GM12864 (cell line): ENCODE measurements at regions not wholly inside any gene's neighbourhood (a gene's known extent, or its start where the extent isn't known, plus 50 kb on each side); places are given as distances from the start of the nearest gene placed in this dataset.

Experiments
- DNase-seq: peaks from one replicate; pipeline ENCODE4 v3.0.0-alpha.2; 2011; ENCODE audit warnings: low read depth
- H3K4me3 ChIP-seq: 2 replicates; pipeline ENCODE4 v1.5.1; 2011; ENCODE audit warnings: mild to moderate bottlenecking, low read depth, low read length, control low read depth
- TF ChIP-seq, protein P1 (sequence below): IDR thresholded peaks from 2 replicates; pipeline ENCODE4 v1.5.1; 2011; ENCODE audit warnings: low read depth, mild to moderate bottlenecking, moderate library complexity, low read length, control low read depth, inconsistent platforms; ENCODE audit errors: missing control alignments

DNA sequence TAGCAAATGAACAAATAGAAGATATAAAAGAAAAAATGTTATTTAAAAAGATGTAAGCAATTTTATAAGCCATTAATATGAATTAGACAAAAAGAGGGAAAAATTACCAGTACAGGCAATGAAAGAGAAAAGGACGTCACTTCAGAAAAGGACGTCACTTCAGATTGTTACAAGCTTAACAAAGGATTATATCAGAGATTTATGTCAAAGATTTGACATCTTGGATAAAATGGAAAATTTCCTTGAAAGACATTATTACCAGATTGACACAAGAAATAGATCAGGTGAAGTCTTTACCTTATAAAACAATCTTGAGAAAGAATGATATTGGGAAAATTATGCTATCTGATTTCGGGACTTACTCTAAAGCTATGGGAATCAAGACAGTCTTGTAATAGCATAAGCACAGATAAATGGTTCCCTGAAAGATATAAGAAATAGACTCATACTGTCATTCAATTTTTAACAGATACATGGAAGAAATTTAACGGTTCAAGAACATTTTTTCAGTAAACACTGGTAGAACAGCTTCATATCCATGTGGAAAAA is 625.4 kb upstream of the EDIL3 start:
- no peak for DNase-seq
- TF ChIP-seq, protein P1, sequence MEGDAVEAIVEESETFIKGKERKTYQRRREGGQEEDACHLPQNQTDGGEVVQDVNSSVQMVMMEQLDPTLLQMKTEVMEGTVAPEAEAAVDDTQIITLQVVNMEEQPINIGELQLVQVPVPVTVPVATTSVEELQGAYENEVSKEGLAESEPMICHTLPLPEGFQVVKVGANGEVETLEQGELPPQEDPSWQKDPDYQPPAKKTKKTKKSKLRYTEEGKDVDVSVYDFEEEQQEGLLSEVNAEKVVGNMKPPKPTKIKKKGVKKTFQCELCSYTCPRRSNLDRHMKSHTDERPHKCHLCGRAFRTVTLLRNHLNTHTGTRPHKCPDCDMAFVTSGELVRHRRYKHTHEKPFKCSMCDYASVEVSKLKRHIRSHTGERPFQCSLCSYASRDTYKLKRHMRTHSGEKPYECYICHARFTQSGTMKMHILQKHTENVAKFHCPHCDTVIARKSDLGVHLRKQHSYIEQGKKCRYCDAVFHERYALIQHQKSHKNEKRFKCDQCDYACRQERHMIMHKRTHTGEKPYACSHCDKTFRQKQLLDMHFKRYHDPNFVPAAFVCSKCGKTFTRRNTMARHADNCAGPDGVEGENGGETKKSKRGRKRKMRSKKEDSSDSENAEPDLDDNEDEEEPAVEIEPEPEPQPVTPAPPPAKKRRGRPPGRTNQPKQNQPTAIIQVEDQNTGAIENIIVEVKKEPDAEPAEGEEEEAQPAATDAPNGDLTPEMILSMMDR: no peak
- no peak overlapping the region for H3K4me3 ChIP-seq

DNA sequence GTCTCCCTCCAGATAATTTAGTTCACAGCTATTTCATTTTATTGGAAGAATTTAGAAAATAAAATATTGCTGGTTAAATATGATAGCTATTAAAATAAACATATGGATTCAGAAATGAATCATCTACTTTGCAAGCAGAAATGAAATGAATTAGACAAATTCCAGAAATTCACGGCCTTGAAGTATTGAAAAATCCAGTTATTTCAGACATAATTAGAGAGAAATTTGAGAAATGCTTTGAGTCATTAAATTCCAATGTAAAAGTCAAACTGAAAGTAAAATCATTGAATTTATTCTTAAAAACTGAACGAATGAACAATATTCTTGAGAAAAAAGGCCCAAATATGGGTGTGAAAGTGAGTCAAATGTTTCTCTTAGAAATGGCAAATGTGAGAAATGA is 632.6 kb upstream of the EDIL3 start:
- H3K4me3 ChIP-seq: no peak overlapping the region
- TF ChIP-seq, protein P1: no peak

DNA sequence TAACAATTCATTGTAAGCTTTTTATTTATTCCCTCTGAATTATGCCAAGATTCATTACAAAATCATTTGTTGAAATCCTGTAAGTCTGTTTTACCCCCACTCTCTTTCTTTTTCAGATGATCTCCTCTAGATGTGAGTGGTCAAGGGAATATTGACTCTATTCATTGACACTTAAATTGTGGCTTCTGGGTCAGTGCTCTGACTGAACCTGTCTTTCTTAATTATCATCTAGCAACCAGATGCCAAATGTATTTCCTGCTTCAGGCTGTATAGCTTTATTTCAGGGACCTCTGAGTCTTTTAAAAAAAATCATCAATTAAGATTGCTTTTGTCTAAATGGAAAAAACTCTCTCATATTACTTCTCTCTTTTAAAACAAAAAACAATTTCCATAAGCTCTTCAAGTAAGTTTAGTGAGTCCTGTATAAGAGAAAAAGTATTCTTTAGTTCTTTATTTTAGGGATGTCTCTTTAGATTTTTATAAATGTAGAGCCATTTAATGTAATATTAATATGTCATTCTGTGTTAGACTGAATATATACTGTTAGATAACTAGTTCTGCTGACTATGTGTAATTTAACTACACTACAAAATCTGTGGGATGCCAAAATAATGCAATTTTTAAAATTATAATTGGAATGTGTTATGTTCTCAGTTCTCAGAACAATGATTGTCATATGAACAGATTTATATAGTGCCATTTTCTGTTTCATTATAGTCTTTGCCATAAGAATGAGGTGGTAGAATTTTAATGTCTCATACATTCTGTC is 645.8 kb upstream of the EDIL3 start:
- TF ChIP-seq, protein P1: no peak
- no peak for DNase-seq
- H3K4me3 ChIP-seq: no peak overlapping the region

More for the DNA sequence above, 632.6 kb upstream of the EDIL3 start:
- no peak for DNase-seq

DNA sequence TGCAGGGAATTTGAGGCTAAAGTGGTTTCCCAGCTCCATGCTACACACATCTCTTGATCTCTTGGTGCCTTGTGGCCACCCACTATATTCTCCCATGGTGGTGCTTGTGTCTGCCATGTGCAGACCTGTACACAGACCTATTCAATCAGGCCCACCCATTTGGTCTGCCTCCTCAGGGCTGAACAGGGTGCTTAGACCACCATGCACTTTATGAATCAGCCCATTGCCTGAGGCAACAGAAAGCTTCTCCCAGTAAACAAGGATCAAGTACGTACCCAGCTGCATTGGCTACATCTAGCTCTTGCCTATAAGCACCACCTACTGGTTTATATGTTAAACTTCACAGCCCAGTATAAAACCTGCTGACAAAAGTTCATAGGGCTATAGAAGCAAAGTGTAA is 664.3 kb upstream of the EDIL3 start:
- no peak for DNase-seq
- TF ChIP-seq, protein P1: no peak
- no peak overlapping the region for H3K4me3 ChIP-seq

DNA sequence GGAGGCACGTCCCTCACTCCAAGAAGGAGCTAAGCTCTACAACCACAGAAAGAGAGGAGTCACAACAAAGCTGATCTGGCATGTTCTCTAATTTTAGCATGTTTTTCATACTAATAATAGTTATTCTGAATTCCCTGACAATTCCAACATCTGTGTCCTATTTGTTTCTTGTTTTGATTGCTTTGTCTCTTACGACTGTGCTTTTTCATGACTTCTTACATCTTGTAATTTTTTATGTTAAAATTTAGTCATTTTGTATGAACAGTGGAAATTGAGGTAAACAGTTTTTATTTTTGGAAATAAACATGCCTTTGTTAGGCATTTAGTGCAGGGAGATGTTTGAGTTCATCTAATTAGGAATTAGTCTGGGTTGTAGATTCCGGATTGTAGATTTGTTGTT is 668.1 kb upstream of the EDIL3 start:
- no peak overlapping the region for H3K4me3 ChIP-seq
- DNase-seq: no peak
- TF ChIP-seq, protein P1: no peak

DNA sequence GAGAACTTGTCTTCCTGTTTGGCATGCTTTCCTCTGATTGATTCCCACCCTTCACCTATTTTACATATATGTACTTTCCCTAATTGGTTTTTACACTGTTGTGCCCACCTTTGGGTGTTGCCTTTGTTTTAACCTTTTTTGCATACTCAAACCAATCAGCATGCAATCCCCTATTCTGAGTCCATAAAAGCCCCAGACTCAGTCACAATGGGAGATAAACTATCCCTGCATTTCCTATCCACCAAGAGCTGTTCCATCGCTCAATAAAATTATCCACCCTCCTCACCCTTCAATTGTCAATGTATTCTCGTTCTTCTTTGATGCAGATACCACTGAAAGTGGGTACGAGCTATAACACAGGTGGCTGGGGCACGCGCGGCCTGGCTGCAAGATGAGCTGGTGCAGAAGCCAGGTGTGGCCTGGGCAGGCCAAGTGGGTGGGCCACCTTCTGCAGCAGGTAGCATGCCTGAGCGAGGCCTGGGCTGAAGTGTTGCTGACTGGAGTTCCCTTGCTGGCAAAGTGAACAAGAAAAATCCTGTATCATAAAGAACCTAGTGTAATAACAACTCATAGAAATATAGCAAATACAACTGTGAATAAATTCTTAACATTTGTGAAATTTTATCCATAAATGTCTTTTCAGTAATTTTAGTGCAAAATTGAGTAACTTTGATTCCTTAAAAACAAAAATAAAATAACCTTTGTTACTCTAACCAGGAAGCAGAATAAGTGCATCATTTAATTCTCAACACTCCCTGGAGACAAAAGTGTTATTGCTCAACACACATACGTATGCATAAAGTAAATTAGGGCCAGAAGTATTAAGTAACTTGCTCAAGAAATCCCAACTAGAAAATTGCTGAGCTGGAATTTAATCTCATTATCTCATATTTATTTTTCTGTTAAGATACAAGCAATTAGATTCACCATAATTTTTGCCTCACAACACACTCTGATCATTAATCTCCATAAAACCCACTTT is 685.3 kb upstream of the EDIL3 start:
- no peak for DNase-seq
- H3K4me3 ChIP-seq: no peak overlapping the region
- TF ChIP-seq, protein P1: no peak
